ENCODE measurements at regions not wholly inside any gene's neighbourhood (a gene's known extent, or its start where the extent isn't known, plus 50 kb on each side); places are given as distances from the start of the nearest gene placed in this dataset.
"Not testable (repeated sequence)": the region's sequence is repeated elsewhere in the genome, so short reads cannot be mapped to it uniquely, and the experiment has no call there.

DNA sequence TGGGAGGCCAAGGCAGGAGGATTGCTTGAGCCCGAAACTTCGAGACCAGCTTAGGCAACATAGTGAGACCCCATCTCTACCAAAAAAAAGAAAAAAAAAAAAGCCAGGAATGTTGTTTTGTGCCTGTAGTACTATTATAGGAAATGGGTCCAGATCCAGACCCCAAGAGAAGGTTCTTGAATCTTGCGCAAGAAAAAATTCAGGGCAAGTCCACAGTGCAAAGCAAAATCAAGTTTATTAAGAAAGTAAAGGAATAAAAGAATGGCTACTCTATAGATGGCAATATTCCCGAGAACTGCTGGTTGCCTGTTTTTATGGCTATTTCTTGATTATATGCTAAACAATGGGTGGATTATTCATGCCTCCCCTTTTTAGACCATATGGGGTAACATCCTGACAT, 51.2 kb upstream of the RDX start:
- DNase-seq = no peak

DNA sequence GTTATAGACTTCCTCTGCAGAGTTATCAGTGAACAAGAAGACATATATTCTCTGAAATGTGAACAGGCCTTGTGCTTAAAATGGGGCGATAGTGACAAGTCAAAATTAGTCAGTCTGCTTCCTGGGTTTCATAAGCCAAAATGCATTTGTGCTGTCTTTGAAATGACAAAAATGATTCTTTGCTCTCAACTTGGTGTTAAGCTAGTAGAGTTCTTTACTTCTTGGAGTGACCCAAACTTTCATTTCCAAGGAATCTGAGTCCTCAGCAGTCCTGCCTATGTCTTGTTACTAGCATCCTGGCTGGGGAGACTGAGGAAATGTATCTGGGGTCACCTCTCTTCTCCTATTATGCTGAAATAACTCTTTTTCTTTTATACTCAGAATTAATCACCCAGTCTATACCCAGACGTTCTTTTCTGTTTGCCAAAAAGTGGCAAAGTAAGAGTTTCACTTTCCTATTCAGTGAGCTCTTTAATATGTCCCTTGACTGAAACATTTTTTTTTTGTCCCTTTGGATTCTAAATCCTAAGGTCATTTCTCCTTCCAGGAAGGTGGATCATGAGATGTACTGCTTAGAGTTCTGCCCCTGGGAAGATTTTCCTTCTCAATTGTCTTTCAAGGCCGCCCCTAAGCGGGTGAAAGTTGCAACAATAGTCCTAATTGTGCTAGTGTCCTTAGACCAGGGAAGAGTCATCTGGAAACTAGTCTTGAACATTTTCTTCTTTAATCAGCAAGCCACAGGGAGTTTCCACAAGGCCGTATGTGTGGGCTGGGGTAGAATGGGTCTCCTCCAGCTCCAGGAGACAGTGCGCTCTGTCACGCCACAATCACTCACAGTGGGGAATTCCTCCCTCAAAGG, 53.0 kb upstream of the RDX start:
- no peak for DNase-seq

DNA sequence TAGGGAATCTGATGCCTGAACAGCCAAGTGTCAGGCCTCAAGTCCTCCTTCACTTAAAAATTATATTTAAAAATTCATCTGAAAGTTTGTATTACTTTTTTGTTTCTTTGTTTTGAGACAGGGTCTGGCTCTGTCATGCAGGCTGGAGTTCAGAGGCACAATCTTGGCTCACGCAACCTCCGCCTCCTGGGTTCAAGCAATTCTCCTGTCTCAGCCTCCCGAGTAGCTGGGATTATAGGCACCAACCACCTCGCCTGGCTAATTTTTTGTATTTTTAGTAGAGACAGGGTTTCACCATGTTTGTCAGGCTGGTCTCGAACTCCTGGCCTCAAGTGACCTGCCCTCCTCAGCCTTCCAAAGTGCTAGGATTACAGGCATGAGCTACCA, 53.6 kb upstream of the RDX start:
- not testable (repeated sequence) for DNase-seq

DNA sequence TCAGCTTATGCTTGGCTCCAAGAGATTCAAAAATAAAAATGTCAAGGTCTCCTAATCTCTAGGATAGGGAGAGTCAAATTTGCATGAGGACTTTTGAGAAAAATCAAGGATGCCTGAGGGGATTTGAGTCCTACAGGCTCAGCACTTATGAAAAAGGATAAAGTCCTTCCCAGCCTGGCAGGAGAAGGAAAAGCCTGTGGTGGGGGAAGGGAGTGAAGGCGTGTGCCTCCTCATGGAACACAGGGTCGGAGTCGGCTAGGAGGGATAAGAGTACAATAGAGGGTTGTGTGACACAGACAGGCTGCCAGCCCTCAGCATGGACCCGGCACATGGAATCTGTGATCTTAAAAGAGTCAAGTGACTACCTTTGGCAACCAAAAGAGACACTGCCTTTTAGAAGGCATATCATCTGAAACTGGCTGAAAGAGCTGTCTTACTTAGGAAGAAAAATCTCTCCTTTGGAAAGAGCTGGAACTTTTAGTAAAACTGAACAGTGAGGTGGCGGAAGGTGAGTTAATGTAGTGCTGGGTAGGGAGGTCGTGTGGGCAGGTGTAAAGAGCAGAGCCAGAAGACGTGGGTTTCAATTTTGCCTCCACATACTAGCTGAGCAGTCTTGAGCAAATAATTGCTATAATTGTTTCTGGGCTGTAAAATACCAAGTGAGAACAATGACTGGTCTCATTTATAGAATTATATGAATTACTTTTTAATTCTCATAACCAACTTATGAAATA, 58.8 kb upstream of the RDX start:
- DNase-seq = no peak

DNA sequence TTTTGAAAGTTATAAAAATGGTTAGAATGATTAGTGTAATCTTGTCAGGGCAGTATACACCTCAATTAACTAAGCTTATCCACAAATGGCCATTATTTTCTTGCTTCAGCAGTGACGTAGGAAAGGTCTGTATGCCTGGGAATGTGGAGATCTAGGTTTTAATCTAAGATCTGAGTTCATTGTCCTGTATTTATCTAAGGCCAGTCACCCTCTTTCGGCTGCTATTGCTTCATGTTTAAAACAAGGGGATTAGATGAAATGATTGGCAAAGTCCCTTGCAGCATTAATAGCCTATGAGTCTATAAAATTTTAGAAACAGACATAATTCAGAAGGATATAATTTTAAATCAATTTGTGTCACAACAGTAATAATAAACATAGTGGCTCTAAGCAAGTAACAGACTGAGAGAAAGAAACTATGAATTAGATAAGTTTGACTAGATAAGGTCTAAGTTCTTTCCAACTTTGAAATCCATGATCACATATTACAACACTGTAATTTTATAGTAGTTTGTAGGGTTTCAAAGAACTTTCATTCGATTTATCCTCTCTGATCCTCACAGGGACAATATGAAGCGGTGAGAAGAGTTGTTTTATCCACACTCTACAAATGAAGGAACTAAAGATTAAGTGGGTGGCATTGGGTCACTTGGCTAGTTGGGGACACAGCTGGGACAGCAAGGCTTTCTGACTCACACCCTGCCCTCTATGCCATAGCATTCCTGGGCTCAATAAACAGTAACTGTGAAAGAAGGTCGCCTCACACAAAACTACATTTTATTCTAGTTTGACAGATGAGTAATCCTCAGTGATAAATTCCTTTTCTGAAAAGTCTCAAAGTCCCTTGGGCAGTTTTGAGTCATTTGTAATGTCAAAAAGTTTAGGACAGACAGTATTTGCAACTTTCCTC, 60.6 kb upstream of the RDX start:
- DNase-seq = no peak

DNA sequence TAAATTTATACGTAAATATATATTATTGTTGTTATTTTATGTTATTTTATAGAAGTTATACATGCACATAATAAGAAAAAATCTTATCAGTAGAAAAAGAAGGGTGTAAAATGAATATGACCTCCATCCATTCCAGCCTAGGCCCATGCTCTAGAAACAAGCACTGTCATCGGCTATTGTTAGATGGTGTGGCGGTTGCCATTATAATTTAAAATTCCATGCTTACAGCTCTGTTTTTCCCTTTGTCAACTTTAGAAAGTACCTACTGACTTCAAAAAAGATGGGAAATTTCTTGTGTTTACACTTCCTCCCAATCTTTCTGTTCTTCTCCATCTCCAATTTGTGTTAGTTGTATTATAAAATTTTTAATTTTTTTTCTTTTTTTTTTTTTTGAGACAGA, 61.9 kb upstream of the RDX start:
- no peak for DNase-seq

DNA sequence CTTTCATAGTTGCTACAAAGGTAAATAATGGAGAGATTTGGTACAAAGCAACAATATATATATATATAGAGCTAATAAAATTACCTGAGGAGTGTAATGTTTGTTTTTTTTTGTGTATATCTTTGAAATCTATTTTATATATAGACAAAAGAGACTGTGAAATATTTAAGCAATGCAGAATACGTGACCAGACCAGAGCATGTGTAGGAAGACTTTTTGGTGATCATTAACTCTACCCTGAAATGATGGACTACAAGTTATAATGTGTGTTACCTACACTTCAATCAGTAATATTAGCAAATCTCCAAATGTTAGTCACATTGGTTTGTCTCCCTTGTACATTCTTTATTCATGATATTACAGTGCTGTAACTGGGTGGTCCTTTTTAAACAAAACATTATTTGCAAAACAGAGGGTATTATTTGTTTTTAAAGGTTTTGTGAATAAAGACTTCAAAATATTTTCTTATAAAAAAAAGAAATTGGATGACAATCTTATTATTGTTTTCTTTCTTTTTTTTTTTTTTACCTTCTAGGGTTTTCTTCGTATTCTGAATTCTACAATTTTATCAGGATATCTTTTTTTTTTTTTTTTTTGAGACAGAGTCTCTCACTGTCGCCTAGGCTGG, 64.5 kb upstream of the RDX start:
- not testable (repeated sequence) for DNase-seq

DNA sequence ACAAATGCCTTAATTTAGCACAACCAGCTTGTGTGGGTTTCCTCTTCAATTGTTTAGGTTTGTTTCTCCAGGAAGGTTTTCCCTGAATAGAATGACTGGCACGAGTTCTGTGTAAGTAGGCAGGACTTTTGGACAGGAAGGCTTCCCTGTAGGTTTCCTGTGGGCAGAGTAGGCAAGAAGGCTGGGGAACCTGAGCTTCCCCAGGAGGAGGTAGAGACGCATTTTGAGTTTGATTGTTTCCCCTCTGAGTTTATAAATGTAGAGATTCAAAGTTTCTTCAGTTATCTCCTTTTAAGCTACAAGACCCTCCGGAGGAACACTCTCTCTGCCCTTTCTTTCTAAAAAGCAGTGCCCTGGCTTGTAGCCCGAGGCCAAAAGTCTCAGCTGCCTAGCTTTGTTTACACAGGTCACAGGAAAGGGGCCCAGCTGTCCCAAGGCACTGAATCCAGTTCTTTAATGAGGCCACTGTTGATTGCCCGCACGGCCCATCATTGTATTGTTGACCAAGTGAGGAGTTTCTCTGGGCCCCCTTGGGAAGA, 66.6 kb upstream of the RDX start:
- DNase-seq = no peak

DNA sequence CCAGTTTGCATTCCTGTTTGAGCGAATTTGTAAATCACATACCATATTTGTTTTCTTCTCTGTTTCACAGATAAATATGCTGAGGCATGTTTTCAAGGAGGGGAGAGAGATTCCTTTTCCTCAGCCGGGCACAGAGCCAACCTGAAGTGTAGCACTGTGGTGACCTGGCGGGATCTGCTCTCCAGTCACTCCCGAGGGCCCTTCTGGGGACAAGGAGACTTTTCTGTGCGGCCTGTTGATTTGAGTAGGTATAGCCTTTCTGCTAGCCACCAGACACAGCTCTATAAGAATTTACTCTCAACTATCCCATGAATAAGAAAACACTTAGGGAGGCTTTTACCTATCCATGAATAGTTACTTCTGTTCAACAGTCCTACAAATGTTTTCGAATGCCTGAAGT, 63.5 kb upstream of the FDX1 start:
- no peak for DNase-seq

DNA sequence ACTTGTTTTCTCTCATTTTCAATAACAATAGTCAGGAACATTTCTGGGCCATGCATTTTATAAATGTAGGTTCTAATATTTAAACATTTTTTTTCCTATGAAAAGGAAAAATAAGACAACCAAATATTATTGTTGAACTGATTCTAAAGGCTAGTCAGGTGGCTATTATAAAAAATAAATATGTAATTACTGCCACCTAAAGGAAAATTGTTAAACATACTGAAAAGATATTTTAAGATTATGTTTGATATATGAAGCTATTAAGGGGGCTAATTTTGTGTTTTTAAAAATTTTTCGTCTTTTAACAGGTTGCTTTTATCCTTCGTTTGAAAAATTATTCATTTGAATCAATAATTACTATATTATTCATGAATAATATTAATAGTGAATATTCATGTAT, 62.2 kb upstream of the FDX1 start:
- DNase-seq = no peak

DNA sequence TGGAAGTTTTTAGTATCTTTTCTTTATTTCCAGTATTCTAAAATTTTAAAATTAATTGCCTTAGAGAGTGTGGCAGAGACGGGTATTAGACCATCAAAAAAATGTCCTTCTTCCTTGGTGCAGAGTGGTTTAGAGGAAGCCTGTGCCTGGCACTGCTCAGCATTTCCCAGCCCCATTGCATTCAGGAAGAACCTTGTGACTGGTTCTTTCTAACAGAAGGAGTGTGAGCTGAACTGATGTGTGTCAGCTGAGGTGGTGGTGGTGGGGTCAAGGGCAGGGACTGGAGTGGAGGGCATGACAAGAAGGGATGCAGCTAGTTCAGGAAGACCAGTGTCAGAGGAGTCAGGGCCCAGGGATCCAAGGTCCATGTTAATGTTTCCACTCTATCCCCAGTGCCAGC, 58.7 kb upstream of the FDX1 start:
- no peak for DNase-seq

DNA sequence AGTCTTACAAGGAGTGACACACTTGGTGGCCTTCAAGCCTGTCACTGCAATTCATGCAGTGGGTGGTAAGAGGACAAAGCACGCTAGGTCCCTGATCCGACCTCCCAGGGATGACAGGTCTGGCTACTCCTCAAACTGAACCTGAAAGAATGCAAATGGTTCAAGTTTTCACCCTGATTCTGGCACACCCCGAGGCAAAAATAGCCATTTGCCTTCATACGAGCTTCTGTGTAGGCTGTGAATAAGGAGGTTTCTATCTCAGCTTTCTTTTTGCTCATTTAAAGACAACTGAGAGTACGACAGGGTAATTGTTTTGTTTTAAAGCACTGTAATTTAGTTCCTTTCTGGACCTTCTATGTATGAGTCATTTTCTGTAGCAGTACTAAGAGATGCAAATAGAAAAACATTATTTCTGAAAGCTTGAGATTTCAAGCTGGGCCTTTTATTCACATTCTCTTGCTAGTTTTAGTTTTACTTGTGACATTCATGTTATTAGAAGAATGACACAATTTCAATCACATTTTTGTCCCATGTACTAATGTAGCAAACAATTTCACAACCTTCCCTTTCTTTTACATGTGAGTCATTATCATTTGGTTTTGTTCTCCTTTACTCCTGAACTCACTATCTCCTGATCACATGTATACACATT, 56.6 kb upstream of the FDX1 start:
- no peak for DNase-seq

DNA sequence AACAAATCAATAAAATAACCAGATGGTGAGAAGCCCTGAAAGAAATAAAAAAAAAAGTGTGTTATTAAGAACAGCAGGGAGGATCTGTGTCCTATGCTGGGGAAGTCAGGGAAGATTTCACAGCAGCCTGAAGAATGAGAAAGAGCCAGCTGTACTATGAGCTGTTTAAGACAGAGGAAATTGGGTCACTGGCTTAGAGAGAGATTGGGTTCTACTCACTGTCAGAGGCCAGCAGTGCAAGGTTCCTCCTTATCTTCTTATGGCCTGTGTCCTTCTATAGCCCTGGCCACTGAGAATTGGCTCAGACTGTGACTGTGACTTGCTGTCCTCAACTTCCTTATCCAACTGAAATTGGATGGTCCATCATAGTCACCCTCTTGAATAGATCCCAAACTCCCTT, 54.8 kb upstream of the FDX1 start:
- no peak for DNase-seq

DNA sequence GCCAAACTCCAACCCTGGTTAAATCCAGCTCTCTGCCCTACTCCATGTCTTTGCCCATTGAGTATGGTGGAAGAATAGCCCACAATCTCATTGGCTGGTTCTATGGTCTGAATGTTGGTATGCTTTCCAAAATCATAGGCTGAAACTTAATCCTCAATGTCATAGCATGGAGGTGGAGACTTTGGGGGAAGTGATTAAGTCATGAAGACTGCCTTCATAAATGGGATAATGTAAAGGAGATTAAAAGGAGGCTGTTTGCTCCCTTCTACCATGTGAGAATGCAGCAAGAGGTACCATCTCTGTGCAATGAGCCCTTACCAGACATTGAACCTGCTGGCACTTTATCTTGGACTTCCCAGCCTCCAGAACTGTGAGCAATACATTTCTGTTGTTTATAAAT, 54.4 kb upstream of the FDX1 start:
- DNase-seq = no peak

DNA sequence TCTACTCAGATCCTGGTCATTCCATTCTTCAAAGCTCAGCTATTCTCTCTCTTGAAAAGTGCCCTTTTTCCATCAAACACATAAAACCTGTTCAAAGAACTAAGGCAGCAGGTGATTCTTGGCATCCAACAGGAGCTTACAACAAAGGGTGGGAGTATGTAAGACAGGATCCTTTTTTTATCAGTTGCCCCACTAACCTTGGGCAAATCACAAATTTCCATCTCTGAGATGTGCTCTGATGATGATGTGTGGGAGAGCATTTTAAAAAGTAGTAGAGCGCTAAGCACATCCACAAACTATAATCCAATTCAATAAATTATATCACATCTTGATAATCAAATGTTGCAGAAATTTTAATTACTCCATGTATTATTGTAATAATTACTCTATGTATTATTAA, 53.7 kb upstream of the FDX1 start:
- DNase-seq = no peak

DNA sequence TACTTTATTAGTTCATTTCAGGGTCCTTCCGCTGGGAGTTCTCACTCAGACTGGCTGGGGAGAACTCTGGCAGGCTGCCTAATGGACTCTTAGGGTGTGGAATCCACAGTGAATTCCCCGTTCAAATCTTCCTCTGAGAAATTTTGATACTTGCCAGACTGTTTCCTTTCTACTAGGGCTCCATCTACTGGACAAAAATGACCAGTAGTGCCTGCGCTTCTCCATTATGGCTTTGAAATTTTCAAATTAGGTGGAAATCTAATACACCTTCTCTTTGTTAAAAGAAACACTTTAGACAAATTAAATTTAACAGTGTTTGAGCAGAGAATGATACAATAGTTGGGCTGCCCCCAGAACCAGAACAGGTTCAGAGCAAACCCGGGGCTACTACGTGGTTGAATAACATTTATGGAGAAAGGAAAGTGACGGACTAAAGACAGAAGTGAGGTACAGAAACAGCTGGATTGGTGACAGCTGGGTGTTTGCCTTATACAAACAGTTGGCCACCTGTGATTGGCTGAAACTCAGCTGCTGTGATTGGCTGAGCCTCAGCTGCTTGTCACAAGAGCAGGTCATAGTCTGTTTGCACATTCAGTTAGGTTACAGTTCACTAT, 52.9 kb upstream of the FDX1 start:
- DNase-seq = peak in 2 of 6 experiments; percentile 41 to 48

DNA sequence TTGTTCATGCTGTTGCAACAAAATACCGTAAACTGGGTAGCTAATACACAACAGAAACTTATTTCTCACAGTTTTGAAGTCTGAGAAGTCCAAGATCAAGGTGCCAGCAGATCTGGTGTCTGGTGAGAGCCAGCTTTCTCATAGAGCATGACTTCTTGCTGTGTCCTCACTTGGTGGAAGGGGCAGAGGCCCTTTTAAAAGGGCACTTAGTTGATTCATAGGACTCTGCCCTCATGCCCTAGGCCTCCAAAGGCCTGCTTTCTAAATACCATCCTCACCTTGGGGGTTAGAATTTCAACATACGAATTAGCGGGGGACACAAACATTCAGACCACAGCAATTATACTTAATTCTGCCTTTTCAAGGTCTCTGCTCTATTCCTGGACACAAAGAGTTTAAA, 52.3 kb upstream of the FDX1 start:
- DNase-seq = no peak

DNA sequence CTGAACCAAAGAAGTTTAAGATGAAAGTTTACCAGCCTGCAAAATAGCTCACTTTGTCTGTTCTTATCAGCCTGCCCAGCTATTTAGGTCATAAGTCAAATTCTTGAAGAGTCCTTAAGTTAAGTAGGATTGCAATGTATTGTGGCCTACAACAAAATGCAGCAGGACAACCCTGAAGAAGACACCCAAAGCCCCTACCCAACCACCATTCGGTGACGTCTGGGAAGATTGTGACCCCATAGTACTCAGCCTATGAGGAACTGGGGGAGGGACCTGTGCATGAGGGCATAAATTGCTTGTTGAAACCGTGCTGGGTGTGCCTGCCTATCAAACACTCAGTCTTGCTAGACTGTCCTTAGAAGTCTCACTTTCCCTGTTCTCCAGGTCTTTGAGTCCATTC, 50.5 kb upstream of the FDX1 start:
- DNase-seq = no peak

DNA sequence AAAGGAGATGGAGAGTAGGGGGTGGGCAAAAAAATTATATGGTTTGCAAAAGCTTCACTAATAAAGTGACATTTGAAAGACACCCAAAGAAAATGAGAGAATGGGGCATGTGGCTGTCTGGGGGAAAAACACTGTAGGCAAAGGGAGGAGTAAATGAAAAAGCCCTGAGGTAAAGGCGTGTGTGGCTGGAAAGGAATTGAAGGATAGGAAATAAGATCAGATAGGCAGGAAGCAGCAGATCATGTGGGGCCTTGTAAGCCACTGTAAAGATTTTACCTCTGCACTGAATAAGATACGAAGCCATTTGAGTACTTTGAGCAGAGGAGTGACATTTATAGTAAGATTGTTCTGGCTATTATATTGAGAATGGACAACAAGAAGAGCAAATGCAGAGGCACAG, 49.8 kb upstream of the FDX1 start:
- no peak for DNase-seq
